Loucy (cell line): ENCODE measurements at regions not wholly inside any gene's neighbourhood (a gene's known extent, or its start where the extent isn't known, plus 50 kb on each side); places are given as distances from the start of the nearest gene placed in this dataset.

ENCODE experiments used
- H2AFZ ChIP-seq: fragments of 200-600 bp; sonication (generic); 2 replicates; pipeline ENCODE4 v1.6.0; 2016; ENCODE audit warnings: antibody characterized with exemption, mild to moderate bottlenecking, low read length, moderate library complexity
- H3F3A ChIP-seq: fragments of 200-600 bp; 2 replicates; pipeline ENCODE4 v1.6.0; 2016; ENCODE audit warnings: antibody characterized with exemption, low read depth, mild to moderate bottlenecking
- H3K27me3 ChIP-seq: fragments of 200-600 bp; sonication (generic); 2 replicates; pipeline ENCODE4 v1.6.1; 2014; ENCODE audit warnings: low read length, mild to moderate bottlenecking; ENCODE audit not compliant: insufficient read depth, poor library complexity, severe bottlenecking
- H3K36me3 ChIP-seq: fragments of 200-600 bp; sonication (generic); 2 replicates; pipeline ENCODE4 v1.6.1; 2016; ENCODE audit warnings: low read length; ENCODE audit not compliant: insufficient read depth
- H3K4me1 ChIP-seq: fragments of 200-600 bp; sonication (generic); 2 replicates; pipeline ENCODE4 v1.5.1; 2014; ENCODE audit warnings: low read length, mild to moderate bottlenecking; ENCODE audit not compliant: insufficient read depth, poor library complexity, severe bottlenecking
- H3K4me2 ChIP-seq: fragments of 200-600 bp; sonication (generic); 2 replicates; pipeline ENCODE4 v1.6.0; 2014; ENCODE audit warnings: antibody characterized with exemption, low read length, low read depth, mild to moderate bottlenecking; ENCODE audit not compliant: poor library complexity, severe bottlenecking
- H3K4me3 ChIP-seq: fragments of 200-600 bp; sonication (generic); 2 replicates; pipeline ENCODE4 v1.5.1; 2014; ENCODE audit warnings: low read length, mild to moderate bottlenecking, mixed read lengths; ENCODE audit not compliant: poor library complexity, severe bottlenecking
- H3K79me2 ChIP-seq: fragments of 200-600 bp; sonication (generic); 2 replicates; pipeline ENCODE4 v1.6.1; 2014; ENCODE audit warnings: low read length; ENCODE audit not compliant: insufficient read depth
- H3K9ac ChIP-seq: fragments of 200-600 bp; sonication (generic); 2 replicates; pipeline ENCODE4 v1.6.0; 2014; ENCODE audit warnings: mild to moderate bottlenecking, low read depth, low read length, moderate library complexity; ENCODE audit not compliant: poor library complexity, severe bottlenecking
- H3K9me2 ChIP-seq: fragments of 200-600 bp; sonication (generic); replicated peaks from 2 replicates; pipeline ENCODE4 v1.6.1; 2016; ENCODE audit warnings: low read depth, low read length, mixed read lengths
- H3K9me3 ChIP-seq: fragments of 200-600 bp; sonication (generic); 2 replicates; pipeline ENCODE4 v1.6.1; 2014; ENCODE audit warnings: mild to moderate bottlenecking, antibody characterized with exemption, low read length, low read depth; ENCODE audit not compliant: insufficient read depth
- H4K20me1 ChIP-seq: fragments of 200-600 bp; sonication (generic); 2 replicates; pipeline ENCODE4 v1.6.0; 2014; ENCODE audit warnings: antibody characterized with exemption, low read length, mild to moderate bottlenecking; ENCODE audit not compliant: insufficient read depth, poor library complexity, severe bottlenecking
- CTCF ChIP-seq: fragments of 200-600 bp; sonication (generic); conservative IDR thresholded peaks from 2 replicates; pipeline ENCODE4 v1.5.1; 2014; ENCODE audit warnings: mild to moderate bottlenecking, antibody characterized with exemption, low read length
- EZH2phosphoT487 ChIP-seq: fragments of 200-600 bp; IDR thresholded peaks from 2 replicates; pipeline ENCODE4 v1.6.1; 2018; ENCODE audit warnings: antibody characterized with exemption, mild to moderate bottlenecking, moderate library complexity, borderline replicate concordance

GRCh38 chr3:148459931-148460513 is 237.7 kb upstream of the AGTR1 start:
- Histone ChIP-seq H3K4me1 (no peaks in the 10 kb centered on the region), H3K4me3 (no peak overlapping the region), H4K20me1 (no peaks in the 10 kb centered on the region), H3K79me2 (no peaks in the 10 kb centered on the region), H2AFZ (no peak overlapping the region), H3F3A (no peaks in the 10 kb centered on the region), H3K9me3 (no peaks in the 10 kb centered on the region), H3K4me2 (no peak overlapping the region), H3K27me3 (no peaks in the 10 kb centered on the region), H3K9ac (no peak overlapping the region), H3K36me3 (no peaks in the 10 kb centered on the region), H3K9me2 (no peaks in the 10 kb centered on the region)
- peak; percentile 73 for TF ChIP-seq CTCF
- TF ChIP-seq EZH2phosphoT487: no peak

GRCh38 chr3:148460686-148461085 is 237.0 kb upstream of the AGTR1 start:
- Histone ChIP-seq H3K9ac (no peak overlapping the region), H2AFZ (no peak overlapping the region), H3K9me3 (no peaks in the 10 kb centered on the region), H3K4me3 (no peak overlapping the region), H3K36me3 (no peaks in the 10 kb centered on the region), H3K9me2 (no peaks in the 10 kb centered on the region), H3K4me2 (no peak overlapping the region), H3K4me1 (no peaks in the 10 kb centered on the region), H3F3A (no peaks in the 10 kb centered on the region), H3K27me3 (no peaks in the 10 kb centered on the region), H3K79me2 (no peaks in the 10 kb centered on the region), H4K20me1 (no peaks in the 10 kb centered on the region)
- TF ChIP-seq EZH2phosphoT487 (no peak), CTCF (no peak)

- TF ChIP-seq CTCF (no peak), EZH2phosphoT487 (no peak)
Observed at GRCh38 chr3:148464246-148464645, 233.5 kb upstream of the AGTR1 start.

More at GRCh38 chr3:148464246-148464645, 233.5 kb upstream of the AGTR1 start:
- Histone ChIP-seq H4K20me1 (no peaks in the 10 kb centered on the region), H3K36me3 (no peaks in the 10 kb centered on the region), H2AFZ (no peak overlapping the region), H3K4me1 (peaks cover 12% of the 10 kb centered on the region), H3K27me3 (no peaks in the 10 kb centered on the region), H3K9ac (no peak overlapping the region), H3K79me2 (no peaks in the 10 kb centered on the region), H3K9me2 (no peaks in the 10 kb centered on the region), H3K4me3 (no peak overlapping the region), H3K9me3 (no peaks in the 10 kb centered on the region), H3K4me2 (no peak overlapping the region), H3F3A (no peaks in the 10 kb centered on the region)
